ENCODE measurements at regions not wholly inside any gene's neighbourhood (a gene's known extent, or its start where the extent isn't known, plus 50 kb on each side); places are given as distances from the start of the nearest gene placed in this dataset.
A peak's percentile ranks its signal among the peaks of the same experiment; 100 is the strongest.
"Not testable (repeated sequence)": the region's sequence is repeated elsewhere in the genome, so short reads cannot be mapped to it uniquely, and the experiment has no call there.

DNA sequence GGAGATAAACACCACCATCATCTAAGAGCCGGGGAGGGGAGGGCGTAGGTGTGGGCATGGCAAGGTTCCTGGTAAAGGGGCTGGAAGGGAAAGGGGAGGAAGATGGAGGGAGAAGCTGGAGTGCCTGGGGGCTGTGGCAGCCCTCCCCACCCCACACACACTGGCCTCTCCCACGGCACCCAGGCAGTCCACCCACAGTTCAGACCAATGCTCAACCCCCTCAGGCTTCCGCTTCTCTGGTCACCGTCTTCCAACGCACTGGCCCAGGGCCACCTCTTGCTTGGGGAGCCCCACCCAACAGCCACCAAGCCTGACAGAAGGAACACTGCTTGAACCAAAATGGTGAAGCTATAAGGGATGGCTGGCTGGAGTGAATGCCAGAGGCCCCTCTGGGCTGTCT is 160.3 kb downstream of the GOLGA6L4 start:
- not testable (repeated sequence) for H3K4me1 Mint-ChIP-seq (ENCODE audit: unreplicated experiment); DNase-seq (ENCODE audit: extremely low spot score, unreplicated experiment); H3K27ac Mint-ChIP-seq (ENCODE audit: unreplicated experiment); H3K4me3 Mint-ChIP-seq (ENCODE audit: unreplicated experiment); H3K36me3 Mint-ChIP-seq (ENCODE audit: unreplicated experiment); H3K27me3 Mint-ChIP-seq (ENCODE audit: unreplicated experiment); H3K9me3 Mint-ChIP-seq (ENCODE audit: unreplicated experiment)

DNA sequence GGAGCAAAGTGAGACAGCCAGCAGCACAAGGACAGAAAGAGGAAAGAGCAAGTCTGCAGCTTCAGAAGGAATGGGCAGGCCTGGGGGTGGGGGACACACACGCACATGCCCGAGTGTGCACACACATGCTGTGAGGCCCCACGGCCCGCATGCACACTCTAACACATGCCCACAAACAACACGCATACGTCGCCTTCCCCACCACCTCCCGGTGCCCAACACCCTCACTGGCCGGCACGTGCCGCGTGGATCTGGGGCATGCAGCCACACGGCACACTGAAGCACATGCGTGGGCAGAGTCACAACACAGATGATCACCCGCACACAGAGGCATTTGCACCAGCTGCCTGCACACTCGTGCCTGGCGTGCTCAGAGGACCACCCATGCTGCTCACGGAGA is 161.5 kb downstream of the GOLGA6L4 start:
- not testable (repeated sequence) for H3K4me1 Mint-ChIP-seq (ENCODE audit: unreplicated experiment); H3K9me3 Mint-ChIP-seq (ENCODE audit: unreplicated experiment); H3K36me3 Mint-ChIP-seq (ENCODE audit: unreplicated experiment); DNase-seq (ENCODE audit: extremely low spot score, unreplicated experiment); H3K4me3 Mint-ChIP-seq (ENCODE audit: unreplicated experiment); H3K27me3 Mint-ChIP-seq (ENCODE audit: unreplicated experiment); H3K27ac Mint-ChIP-seq (ENCODE audit: unreplicated experiment)

DNA sequence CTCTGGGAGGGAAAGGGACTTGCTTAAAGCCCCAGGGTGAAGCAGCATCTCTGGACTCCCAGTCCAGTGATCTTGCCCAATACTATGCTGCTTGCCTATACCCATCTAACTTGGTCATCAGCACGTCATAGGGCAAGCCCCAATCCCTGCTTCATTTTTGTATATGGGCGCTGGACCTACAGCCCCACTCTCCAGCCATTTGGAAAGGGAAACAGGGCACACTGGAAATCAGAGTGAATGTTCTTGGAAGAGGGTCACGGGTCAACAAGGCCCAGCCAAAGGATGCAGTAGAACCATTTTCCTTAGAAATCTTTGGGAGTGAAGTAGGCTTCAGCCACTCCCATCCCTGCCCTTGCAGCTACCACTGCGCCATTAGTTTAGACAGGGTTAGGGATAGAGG is 162.5 kb downstream of the GOLGA6L4 start:
- not testable (repeated sequence) for H3K4me1 Mint-ChIP-seq (ENCODE audit: unreplicated experiment); H3K4me3 Mint-ChIP-seq (ENCODE audit: unreplicated experiment); DNase-seq (ENCODE audit: extremely low spot score, unreplicated experiment); H3K27me3 Mint-ChIP-seq (ENCODE audit: unreplicated experiment); H3K27ac Mint-ChIP-seq (ENCODE audit: unreplicated experiment); H3K9me3 Mint-ChIP-seq (ENCODE audit: unreplicated experiment); H3K36me3 Mint-ChIP-seq (ENCODE audit: unreplicated experiment)

DNA sequence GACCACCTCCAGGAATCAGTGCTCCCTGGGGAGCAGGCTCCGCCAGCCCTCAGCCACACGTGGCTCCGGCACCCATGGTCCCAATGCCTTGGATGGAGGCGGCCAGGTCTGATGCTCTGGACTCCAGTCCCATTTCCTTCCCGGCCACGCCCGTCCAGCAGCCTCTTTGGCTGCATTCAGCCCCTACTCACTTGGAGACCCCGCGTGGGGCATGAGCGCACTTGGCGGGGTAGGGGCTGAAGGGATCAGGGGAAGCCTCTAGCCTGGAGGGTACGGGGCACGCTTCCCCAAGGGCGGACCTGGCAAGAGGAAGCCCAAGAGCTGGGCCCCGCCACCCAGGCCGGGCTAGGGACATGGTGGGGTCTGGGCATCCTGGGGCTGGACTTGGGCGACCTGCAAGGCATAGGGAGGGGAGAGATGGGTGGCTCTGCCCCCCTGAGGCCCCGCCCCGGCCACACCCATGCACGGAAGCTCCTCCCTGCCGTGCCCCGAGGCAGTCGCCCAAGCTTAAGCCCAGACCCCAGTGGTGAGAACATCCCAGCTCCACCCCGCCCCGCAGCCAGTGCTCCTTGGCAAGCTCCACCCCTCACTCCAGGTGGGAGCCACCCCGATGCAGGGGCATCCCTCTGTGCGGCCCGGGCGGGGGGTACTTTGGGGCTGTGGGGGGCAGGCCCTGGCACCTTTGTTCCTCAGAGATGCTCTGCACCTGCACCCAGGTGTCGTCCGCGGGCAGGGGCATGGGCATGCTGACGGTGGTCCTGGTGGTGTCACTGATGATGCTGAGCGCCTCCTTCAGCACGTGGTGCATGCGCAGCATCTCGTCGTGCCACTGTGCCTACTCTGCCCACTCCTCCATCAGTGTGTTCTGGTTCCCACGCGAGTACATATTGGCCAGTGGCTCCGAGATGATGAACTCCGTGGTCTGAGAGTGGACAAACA is 163.5 kb downstream of the GOLGA6L4 start:
- Mint-ChIP-seq H3K4me1 (ENCODE audit: unreplicated experiment) (no peaks in the 10 kb centered on the region), H3K4me3 (ENCODE audit: unreplicated experiment) (no peak overlapping the region), H3K27me3 (ENCODE audit: unreplicated experiment) (peaks cover under 1% of the 10 kb centered on the region), H3K36me3 (ENCODE audit: unreplicated experiment) (no peaks in the 10 kb centered on the region), H3K9me3 (ENCODE audit: unreplicated experiment) (no peaks in the 10 kb centered on the region), H3K27ac (ENCODE audit: unreplicated experiment) (no peak overlapping the region)
- DNase-seq (ENCODE audit: extremely low spot score, unreplicated experiment) = peak; percentile 84
- TF ChIP-seq, protein P1, sequence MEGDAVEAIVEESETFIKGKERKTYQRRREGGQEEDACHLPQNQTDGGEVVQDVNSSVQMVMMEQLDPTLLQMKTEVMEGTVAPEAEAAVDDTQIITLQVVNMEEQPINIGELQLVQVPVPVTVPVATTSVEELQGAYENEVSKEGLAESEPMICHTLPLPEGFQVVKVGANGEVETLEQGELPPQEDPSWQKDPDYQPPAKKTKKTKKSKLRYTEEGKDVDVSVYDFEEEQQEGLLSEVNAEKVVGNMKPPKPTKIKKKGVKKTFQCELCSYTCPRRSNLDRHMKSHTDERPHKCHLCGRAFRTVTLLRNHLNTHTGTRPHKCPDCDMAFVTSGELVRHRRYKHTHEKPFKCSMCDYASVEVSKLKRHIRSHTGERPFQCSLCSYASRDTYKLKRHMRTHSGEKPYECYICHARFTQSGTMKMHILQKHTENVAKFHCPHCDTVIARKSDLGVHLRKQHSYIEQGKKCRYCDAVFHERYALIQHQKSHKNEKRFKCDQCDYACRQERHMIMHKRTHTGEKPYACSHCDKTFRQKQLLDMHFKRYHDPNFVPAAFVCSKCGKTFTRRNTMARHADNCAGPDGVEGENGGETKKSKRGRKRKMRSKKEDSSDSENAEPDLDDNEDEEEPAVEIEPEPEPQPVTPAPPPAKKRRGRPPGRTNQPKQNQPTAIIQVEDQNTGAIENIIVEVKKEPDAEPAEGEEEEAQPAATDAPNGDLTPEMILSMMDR (IDR thresholded peaks at IDR 0.05) = no peak

DNA sequence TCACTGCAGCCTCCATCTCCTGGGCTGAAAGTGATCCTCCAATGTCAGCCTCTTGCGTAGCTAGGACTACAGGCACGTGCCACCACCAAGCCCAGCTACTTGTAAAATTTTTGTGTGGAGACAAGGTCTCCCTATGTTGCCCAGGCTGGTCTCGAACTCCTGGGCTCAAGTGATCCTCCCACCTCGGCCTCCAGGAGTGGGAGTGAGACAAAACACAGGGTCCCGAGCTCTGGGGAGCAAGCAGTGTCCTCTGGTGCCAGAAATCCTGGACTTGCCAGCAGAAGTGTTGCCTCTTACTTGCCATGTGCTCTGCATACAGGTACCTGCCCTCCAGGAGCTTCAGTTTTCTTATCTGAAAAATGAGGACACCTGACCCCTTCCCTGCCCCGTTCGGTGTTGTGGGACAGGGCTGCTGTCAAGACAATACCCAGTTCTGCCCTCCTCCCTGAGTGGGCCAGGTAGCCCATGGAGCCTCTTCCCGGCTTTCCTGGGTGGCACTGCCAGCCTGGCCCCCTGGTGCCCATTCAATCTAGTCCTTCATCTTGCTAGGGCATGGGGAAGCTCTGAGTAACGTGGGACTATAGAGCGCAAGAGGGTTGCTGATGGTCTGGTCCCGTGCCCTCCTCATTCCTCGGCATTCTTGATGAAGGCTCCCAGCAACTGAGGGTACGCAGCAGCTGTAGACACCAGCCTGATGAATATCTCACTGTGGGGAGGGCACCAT is 164.6 kb downstream of the GOLGA6L4 start:
- H3K27me3 Mint-ChIP-seq (ENCODE audit: unreplicated experiment) = no peaks in the 10 kb centered on the region
- no peak for DNase-seq (ENCODE audit: extremely low spot score, unreplicated experiment)
- H3K27ac Mint-ChIP-seq (ENCODE audit: unreplicated experiment) = no peak overlapping the region
- no peaks in the 10 kb centered on the region for H3K4me1 Mint-ChIP-seq (ENCODE audit: unreplicated experiment)
- H3K36me3 Mint-ChIP-seq (ENCODE audit: unreplicated experiment) = no peaks in the 10 kb centered on the region
- H3K4me3 Mint-ChIP-seq (ENCODE audit: unreplicated experiment) = no peak overlapping the region
- no peaks in the 10 kb centered on the region for H3K9me3 Mint-ChIP-seq (ENCODE audit: unreplicated experiment)
- TF ChIP-seq, protein P1 (IDR thresholded peaks at IDR 0.05) = no peak

DNA sequence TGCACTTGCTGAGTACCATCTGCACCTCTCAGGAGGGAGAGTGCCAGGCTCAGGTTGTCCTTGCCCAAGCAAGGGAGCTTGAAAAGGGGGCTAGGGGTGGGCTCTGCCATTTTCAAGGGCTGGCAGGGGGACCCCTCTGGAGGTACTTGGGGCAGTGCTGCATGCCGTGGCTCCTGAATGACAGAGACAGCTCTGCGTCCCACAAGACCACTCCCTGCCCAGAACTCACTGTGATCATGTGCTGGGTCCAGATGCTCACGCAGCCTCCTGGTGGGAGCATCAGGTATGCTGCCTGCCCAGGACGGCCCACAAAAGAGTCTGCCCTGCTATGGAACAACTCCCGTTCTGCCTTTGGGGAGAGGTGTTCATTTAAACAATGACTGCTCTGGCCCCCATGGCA is 165.2 kb downstream of the GOLGA6L4 start:
- Mint-ChIP-seq H3K27me3 (ENCODE audit: unreplicated experiment) (no peaks in the 10 kb centered on the region), H3K4me3 (ENCODE audit: unreplicated experiment) (no peak overlapping the region), H3K27ac (ENCODE audit: unreplicated experiment) (no peak overlapping the region), H3K4me1 (ENCODE audit: unreplicated experiment) (no peaks in the 10 kb centered on the region), H3K36me3 (ENCODE audit: unreplicated experiment) (no peaks in the 10 kb centered on the region), H3K9me3 (ENCODE audit: unreplicated experiment) (no peaks in the 10 kb centered on the region)
- no peak for DNase-seq (ENCODE audit: extremely low spot score, unreplicated experiment)
- TF ChIP-seq, protein P1 (IDR thresholded peaks at IDR 0.05) = no peak

DNA sequence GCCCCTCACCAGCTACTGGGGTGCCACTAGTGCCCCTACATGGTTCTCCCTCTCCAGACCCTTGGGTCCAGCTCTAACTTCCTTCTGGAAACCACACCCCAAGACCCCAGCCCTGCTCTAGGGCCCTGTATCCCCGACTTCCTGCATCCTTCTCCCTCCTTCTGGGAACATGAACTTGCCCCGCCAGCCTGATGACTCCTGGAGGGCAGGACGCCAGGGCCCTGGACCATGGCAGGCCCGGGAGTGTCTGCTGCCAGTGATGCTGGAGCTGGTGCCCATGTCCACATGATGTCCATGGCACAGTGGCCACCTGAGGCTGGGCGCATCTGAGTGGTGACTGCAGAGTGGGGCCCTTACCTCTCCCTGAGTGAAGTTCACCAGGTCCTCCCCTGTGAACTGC is 165.9 kb downstream of the GOLGA6L4 start:
- H3K4me1 Mint-ChIP-seq (ENCODE audit: unreplicated experiment); H3K4me3 Mint-ChIP-seq (ENCODE audit: unreplicated experiment); H3K36me3 Mint-ChIP-seq (ENCODE audit: unreplicated experiment); H3K27ac Mint-ChIP-seq (ENCODE audit: unreplicated experiment); H3K9me3 Mint-ChIP-seq (ENCODE audit: unreplicated experiment); H3K27me3 Mint-ChIP-seq (ENCODE audit: unreplicated experiment): not testable (repeated sequence)
- peak; percentile 81 for DNase-seq (ENCODE audit: extremely low spot score, unreplicated experiment)

DNA sequence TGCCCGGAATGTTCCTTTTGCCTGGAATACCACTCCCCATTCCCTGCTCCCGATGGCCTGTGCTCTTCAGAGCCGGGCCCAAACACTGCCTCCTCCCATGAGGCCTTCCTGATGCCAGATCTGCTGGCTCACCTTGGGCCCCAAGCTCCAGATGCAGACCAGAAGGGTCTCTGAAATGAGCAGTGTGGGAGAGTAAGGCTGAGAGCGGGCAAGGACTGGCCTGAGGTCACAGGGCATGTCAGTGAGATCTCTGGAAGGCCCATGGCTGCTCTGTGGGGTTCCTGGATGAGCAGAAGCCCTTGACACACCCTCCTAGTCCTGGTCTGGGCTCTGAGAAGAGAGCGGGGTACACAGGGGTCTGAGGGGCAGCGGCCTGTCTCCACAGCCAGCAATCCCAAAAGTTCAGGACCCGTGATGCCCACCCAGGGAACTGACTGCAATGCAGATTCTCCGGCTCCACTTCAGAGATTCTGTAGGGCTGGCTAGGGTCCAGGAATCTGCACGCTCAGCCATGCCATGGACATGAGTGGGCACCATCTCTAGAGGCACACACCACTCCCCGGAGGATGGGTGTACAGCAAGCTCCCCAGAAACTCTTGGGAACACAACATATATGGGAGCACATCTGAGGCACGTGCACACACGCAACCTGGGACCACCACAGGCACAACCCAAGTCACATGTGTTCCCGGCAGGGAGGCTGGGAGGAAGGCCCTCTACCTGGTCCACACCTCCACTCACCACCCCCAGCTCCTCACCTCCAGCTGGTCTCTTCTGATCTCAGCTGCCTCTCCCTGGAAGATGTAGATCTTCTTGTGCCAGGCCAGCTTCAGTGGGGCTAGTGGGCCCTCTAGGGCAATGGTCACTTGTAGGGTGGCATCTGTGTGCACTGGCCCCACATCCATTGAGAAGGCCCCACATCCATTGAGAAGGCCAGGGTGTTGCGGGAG is 166.6 kb downstream of the GOLGA6L4 start:
- H3K4me3 Mint-ChIP-seq (ENCODE audit: unreplicated experiment); H3K27ac Mint-ChIP-seq (ENCODE audit: unreplicated experiment); H3K9me3 Mint-ChIP-seq (ENCODE audit: unreplicated experiment); H3K4me1 Mint-ChIP-seq (ENCODE audit: unreplicated experiment); H3K36me3 Mint-ChIP-seq (ENCODE audit: unreplicated experiment); H3K27me3 Mint-ChIP-seq (ENCODE audit: unreplicated experiment): not testable (repeated sequence)
- peak; percentile 83 for DNase-seq (ENCODE audit: extremely low spot score, unreplicated experiment)

Measured in osteocyte (in vitro differentiated cells).